GM19467 (cell line): ENCODE measurements at regions not wholly inside any gene's neighbourhood (a gene's known extent, or its start where the extent isn't known, plus 50 kb on each side); places are given as distances from the start of the nearest gene placed in this dataset.
A peak's percentile ranks its signal among the peaks of the same experiment; 100 is the strongest.
"Not testable (repeated sequence)": the region's sequence is repeated elsewhere in the genome, so short reads cannot be mapped to it uniquely, and the experiment has no call there.

Experiments
- ATAC-seq: cut with Tn5 transposase; IDR thresholded peaks from one replicate; pipeline ENCODE4 v1.9.1; 2021; ENCODE audit warnings: mild to moderate bottlenecking, moderate library complexity; ENCODE audit not compliant: unreplicated experiment

GRCh38 chr13:24992946-24993345 lies 103.0 kb upstream of the PABPC3 start:
- not testable (repeated sequence) for ATAC-seq

GRCh38 chr13:24995225-24995804 lies 100.6 kb upstream of the PABPC3 start:
- ATAC-seq: peak; percentile 70

GRCh38 chr13:24997367-24997967 lies 98.5 kb upstream of the PABPC3 start:
- no peak for ATAC-seq

GRCh38 chr13:24998433-24998832 lies 97.5 kb upstream of the PABPC3 start:
- no peak for ATAC-seq

GRCh38 chr13:25001476-25002206 lies 94.3 kb upstream of the PABPC3 start:
- ATAC-seq: no peak

GRCh38 chr13:25002311-25002710 lies 93.6 kb upstream of the PABPC3 start:
- not testable (repeated sequence) for ATAC-seq

- not testable (repeated sequence) for ATAC-seq
These were observed 91.4 kb upstream of the PABPC3 start for GRCh38 chr13:25004489-25004888.

GRCh38 chr13:25005050-25005497 lies 90.9 kb upstream of the PABPC3 start:
- ATAC-seq: not testable (repeated sequence)

GRCh38 chr13:25007389-25007788 lies 88.5 kb upstream of the PABPC3 start:
- not testable (repeated sequence) for ATAC-seq

GRCh38 chr13:25014398-25014973 lies 81.5 kb upstream of the PABPC3 start:
- not testable (repeated sequence) for ATAC-seq

GRCh38 chr13:25017176-25017575 lies 78.8 kb upstream of the PABPC3 start:
- ATAC-seq: not testable (repeated sequence)

- ATAC-seq: not testable (repeated sequence)
These were observed 77.9 kb upstream of the PABPC3 start for GRCh38 chr13:25017808-25018728.

GRCh38 chr13:25018729-25019115 lies 77.2 kb upstream of the PABPC3 start:
- ATAC-seq: no peak

GRCh38 chr13:25019741-25020140 lies 76.2 kb upstream of the PABPC3 start:
- ATAC-seq: not testable (repeated sequence)

GRCh38 chr13:25024175-25024574 lies 71.8 kb upstream of the PABPC3 start:
- no peak for ATAC-seq

- ATAC-seq: no peak
These were observed 63.8 kb upstream of the PABPC3 start for GRCh38 chr13:25032160-25032559.

- ATAC-seq: no peak
These were observed 61.8 kb upstream of the PABPC3 start for GRCh38 chr13:25034173-25034572.

- no peak for ATAC-seq
These were observed 58.7 kb upstream of the PABPC3 start for GRCh38 chr13:25037057-25037813.

GRCh38 chr13:25042151-25042865 lies 53.6 kb upstream of the PABPC3 start:
- no peak for ATAC-seq
